ENCODE measurements at regions not wholly inside any gene's neighbourhood (a gene's known extent, or its start where the extent isn't known, plus 50 kb on each side); places are given as distances from the start of the nearest gene placed in this dataset.
"Not testable (repeated sequence)": the region's sequence is repeated elsewhere in the genome, so short reads cannot be mapped to it uniquely, and the experiment has no call there.

- Histone ChIP-seq H3K79me2 (ENCODE audit: insufficient read depth, low read depth) (no peaks in the 10 kb centered on the region), H4K20me1 (ENCODE audit: insufficient read depth) (no peaks in the 10 kb centered on the region), H3K4me2 (no peak overlapping the region), H3K9ac (no peak overlapping the region), H3K27ac (no peak overlapping the region), H2AFZ (ENCODE audit: low read depth) (no peak overlapping the region), H3K36me3 (ENCODE audit: insufficient read depth) (no peaks in the 10 kb centered on the region), H3K4me1 (ENCODE audit: low read depth, poor library complexity, severe bottlenecking) (no peaks in the 10 kb centered on the region), H3K27me3 (ENCODE audit: insufficient read depth, low read depth) (no peaks in the 10 kb centered on the region), H3K4me3 (IDR thresholded peaks at IDR 0.05; ENCODE audit: insufficient read depth, low read depth, low read length) (no peak overlapping the region)
- no peak for TF ChIP-seq CTCF (conservative IDR thresholded peaks at IDR 0.05; ENCODE audit: low read depth, low read length)
These were observed 102.1 kb upstream of the HS3ST2 start for GRCh38 chr16:22711847-22712246.

- Histone ChIP-seq H3K4me2 (no peak overlapping the region), H3K9ac (no peak overlapping the region), H3K79me2 (ENCODE audit: insufficient read depth, low read depth) (no peaks in the 10 kb centered on the region), H4K20me1 (ENCODE audit: insufficient read depth) (no peaks in the 10 kb centered on the region), H3K4me1 (ENCODE audit: low read depth, poor library complexity, severe bottlenecking) (no peaks in the 10 kb centered on the region), H3K4me3 (IDR thresholded peaks at IDR 0.05; ENCODE audit: insufficient read depth, low read depth, low read length) (no peak overlapping the region), H3K27me3 (ENCODE audit: insufficient read depth, low read depth) (no peaks in the 10 kb centered on the region), H3K36me3 (ENCODE audit: insufficient read depth) (no peaks in the 10 kb centered on the region), H3K27ac (no peak overlapping the region), H2AFZ (ENCODE audit: low read depth) (no peak overlapping the region)
- TF ChIP-seq CTCF (conservative IDR thresholded peaks at IDR 0.05; ENCODE audit: low read depth, low read length), result no peak
These were observed 101.5 kb upstream of the HS3ST2 start for GRCh38 chr16:22712471-22712870.

- H3K4me2 ChIP-seq; H4K20me1 ChIP-seq (ENCODE audit: insufficient read depth); H3K27me3 ChIP-seq (ENCODE audit: insufficient read depth, low read depth); H3K4me1 ChIP-seq (ENCODE audit: low read depth, poor library complexity, severe bottlenecking); H3K36me3 ChIP-seq (ENCODE audit: insufficient read depth); H3K9ac ChIP-seq; H3K79me2 ChIP-seq (ENCODE audit: insufficient read depth, low read depth); H2AFZ ChIP-seq (ENCODE audit: low read depth); H3K27ac ChIP-seq; H3K4me3 ChIP-seq (IDR thresholded peaks at IDR 0.05; ENCODE audit: insufficient read depth, low read depth, low read length): not testable (repeated sequence)
These were observed 95.4 kb upstream of the HS3ST2 start for GRCh38 chr16:22718598-22718997.

GRCh38 chr16:22719945-22720344 lies 94.0 kb upstream of the HS3ST2 start:
- H3K4me2 ChIP-seq, result no peak overlapping the region
- TF ChIP-seq CTCF (conservative IDR thresholded peaks at IDR 0.05; ENCODE audit: low read depth, low read length), result no peak
- no peak overlapping the region for H3K27ac ChIP-seq
- H3K79me2 ChIP-seq (ENCODE audit: insufficient read depth, low read depth), result no peaks in the 10 kb centered on the region
- H3K36me3 ChIP-seq (ENCODE audit: insufficient read depth), result no peaks in the 10 kb centered on the region
- no peak overlapping the region for H3K9ac ChIP-seq
- no peaks in the 10 kb centered on the region for H3K4me1 ChIP-seq (ENCODE audit: low read depth, poor library complexity, severe bottlenecking)
- H2AFZ ChIP-seq (ENCODE audit: low read depth), result no peak overlapping the region
- no peaks in the 10 kb centered on the region for H3K27me3 ChIP-seq (ENCODE audit: insufficient read depth, low read depth)
- no peaks in the 10 kb centered on the region for H4K20me1 ChIP-seq (ENCODE audit: insufficient read depth)
- H3K4me3 ChIP-seq (IDR thresholded peaks at IDR 0.05; ENCODE audit: insufficient read depth, low read depth, low read length), result no peak overlapping the region

GRCh38 chr16:22721511-22722100 lies 92.4 kb upstream of the HS3ST2 start:
- Histone ChIP-seq H2AFZ (ENCODE audit: low read depth) (no peak overlapping the region), H4K20me1 (ENCODE audit: insufficient read depth) (no peaks in the 10 kb centered on the region), H3K27ac (no peak overlapping the region), H3K36me3 (ENCODE audit: insufficient read depth) (no peaks in the 10 kb centered on the region), H3K27me3 (ENCODE audit: insufficient read depth, low read depth) (no peaks in the 10 kb centered on the region), H3K79me2 (ENCODE audit: insufficient read depth, low read depth) (no peaks in the 10 kb centered on the region), H3K4me2 (no peak overlapping the region), H3K4me3 (IDR thresholded peaks at IDR 0.05; ENCODE audit: insufficient read depth, low read depth, low read length) (no peak overlapping the region), H3K9ac (no peak overlapping the region), H3K4me1 (ENCODE audit: low read depth, poor library complexity, severe bottlenecking) (no peaks in the 10 kb centered on the region)
- TF ChIP-seq CTCF (conservative IDR thresholded peaks at IDR 0.05; ENCODE audit: low read depth, low read length), result no peak

- not testable (repeated sequence) for H3K27ac ChIP-seq; H4K20me1 ChIP-seq (ENCODE audit: insufficient read depth); H3K79me2 ChIP-seq (ENCODE audit: insufficient read depth, low read depth); H3K36me3 ChIP-seq (ENCODE audit: insufficient read depth); H3K4me2 ChIP-seq; H3K4me3 ChIP-seq (IDR thresholded peaks at IDR 0.05; ENCODE audit: insufficient read depth, low read depth, low read length); H3K9ac ChIP-seq; H3K27me3 ChIP-seq (ENCODE audit: insufficient read depth, low read depth); H2AFZ ChIP-seq (ENCODE audit: low read depth); H3K4me1 ChIP-seq (ENCODE audit: low read depth, poor library complexity, severe bottlenecking)
These were observed 91.1 kb upstream of the HS3ST2 start for GRCh38 chr16:22722551-22723541.

Data from KMS-11 (cell line).